Keratinocyte (primary cell): ENCODE measurements at regions not wholly inside any gene's neighbourhood (a gene's known extent, or its start where the extent isn't known, plus 50 kb on each side); places are given as distances from the start of the nearest gene placed in this dataset.

ENCODE experiments used
- DNase-seq: peaks from one replicate; pipeline ENCODE4 v3.0.0-alpha.2; 2011; ENCODE audit warnings: low read depth, missing footprints, low spot score
- FAIRE-seq: peaks from 2 replicates; lab custom pipeline; 2011; peaks lifted over from hg19 to GRCh38; lab: Jason Lieb, UNC
- H2AFZ ChIP-seq: 2 replicates; pipeline ENCODE4 v1.6.0; 2012; ENCODE audit warnings: low read length, control low read depth, inconsistent platforms; ENCODE audit not compliant: control insufficient read depth
- H3K27ac ChIP-seq: 2 replicates; pipeline ENCODE4 v1.5.1; 2011; ENCODE audit warnings: low read length; ENCODE audit not compliant: control insufficient read depth, insufficient read depth
- H3K27me3 ChIP-seq: 3 replicates; pipeline ENCODE4 v1.6.0; 2011; ENCODE audit warnings: low read length; ENCODE audit not compliant: control insufficient read depth, insufficient read depth; ENCODE audit errors: extremely low read depth
- H3K36me3 ChIP-seq, 2 experiments: 2 replicates in 1 of 2; 3 replicates in 1 of 2; pipeline ENCODE4 v1.5.1; 2011; ENCODE audit warnings: low read length in 2 of 2, mild to moderate bottlenecking in 1 of 2; ENCODE audit not compliant: control insufficient read depth in 2 of 2, insufficient read depth in 2 of 2; ENCODE audit errors: extremely low read depth in 1 of 2
- H3K4me1 ChIP-seq: 3 replicates; pipeline ENCODE4 v1.5.1; 2011; ENCODE audit warnings: low read length; ENCODE audit not compliant: control insufficient read depth, insufficient read depth; ENCODE audit errors: extremely low read depth
- H3K4me2 ChIP-seq: 3 replicates; pipeline ENCODE4 v1.6.0; 2011; ENCODE audit warnings: low read depth, low read length; ENCODE audit not compliant: control insufficient read depth, insufficient read depth; ENCODE audit errors: extremely low read depth
- H3K4me3 ChIP-seq, 3 experiments: fragments of 200-600 bp in 1 of 3; sonication (generic) in 1 of 3; 2 replicates in 2 of 3; 3 replicates in 1 of 3; pipeline ENCODE4 v1.5.1; 2011 to 2016; ENCODE audit warnings: low read length in 3 of 3, mild to moderate bottlenecking in 3 of 3, control low read depth in 2 of 3, inconsistent platforms in 1 of 3, low read depth in 1 of 3, mixed read lengths in 1 of 3, mixed run types in 1 of 3, moderate library complexity in 1 of 3; ENCODE audit not compliant: control insufficient read depth in 2 of 3, insufficient read depth in 2 of 3; ENCODE audit errors: extremely low read depth in 1 of 3
- H3K79me2 ChIP-seq: 2 replicates; pipeline ENCODE4 v1.6.0; 2012; ENCODE audit warnings: low read length; ENCODE audit not compliant: control insufficient read depth, insufficient read depth
- H3K9ac ChIP-seq: 3 replicates; pipeline ENCODE4 v1.6.0; 2011; ENCODE audit warnings: low read length; ENCODE audit not compliant: control insufficient read depth, insufficient read depth; ENCODE audit errors: extremely low read depth
- H3K9me1 ChIP-seq: 3 replicates; pipeline ENCODE4 v1.6.0; 2011; ENCODE audit warnings: low read length; ENCODE audit not compliant: control insufficient read depth, insufficient read depth; ENCODE audit errors: extremely low read depth
- H3K9me3 ChIP-seq: 2 replicates; pipeline ENCODE4 v1.5.1; 2012; ENCODE audit warnings: low read depth, low read length; ENCODE audit not compliant: control insufficient read depth
- H4K20me1 ChIP-seq: 3 replicates; pipeline ENCODE4 v1.6.0; 2011; ENCODE audit warnings: low read length; ENCODE audit not compliant: control insufficient read depth, insufficient read depth; ENCODE audit errors: extremely low read depth
- EZH2 ChIP-seq: IDR thresholded peaks from one replicate; pipeline ENCODE4 v1.6.1; 2012; ENCODE audit warnings: inconsistent platforms, mild to moderate bottlenecking, low read length, moderate library complexity
- dilution Hi-C: fragments of 300-500 bp; cut with MboI; formaldehyde crosslinking; loops from one replicate; pipeline ENCODE4 v1.7.0; 2020; ENCODE audit warnings: low sequenced_read_pairs; ENCODE audit not compliant: extremely low pct_ligation_motif_present
- TF ChIP-seq, protein P1 (sequence below), 3 experiments: IDR thresholded peaks in 1 of 3; conservative IDR thresholded peaks in 1 of 3; optimal IDR thresholded peaks in 1 of 3; 2 replicates in 2 of 3; 3 replicates in 1 of 3; pipeline versions ENCODE3 to v1.5.1; 2011; ENCODE audit warnings: low read length in 3 of 3, mild to moderate bottlenecking in 3 of 3, moderate library complexity in 2 of 3, control low read depth in 1 of 3, inconsistent platforms in 1 of 3; ENCODE audit not compliant: insufficient read depth in 2 of 3; ENCODE audit errors: extremely low read depth in 1 of 3

DNA sequence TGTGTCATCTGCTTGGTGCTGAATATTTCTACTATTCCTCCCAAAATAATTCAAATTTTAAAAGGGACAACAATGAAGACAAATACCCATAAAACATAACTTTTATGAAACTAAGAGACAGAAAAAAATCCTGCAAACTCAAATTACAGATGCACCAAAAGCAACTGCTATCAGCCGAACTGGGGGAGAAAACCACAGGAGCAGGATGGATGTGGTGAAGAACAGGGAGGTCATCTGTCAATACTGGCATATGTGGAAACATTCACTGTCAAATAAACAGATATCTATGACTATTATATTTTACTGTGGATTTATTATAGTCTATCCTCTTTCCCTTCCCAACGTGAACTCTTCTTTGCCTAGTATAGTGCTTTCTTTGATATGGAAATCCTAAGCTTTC is 53.3 kb upstream of the CPOX start:
- no peaks in the 10 kb centered on the region for H3K79me2 ChIP-seq
- H3K27ac ChIP-seq = no peak overlapping the region
- peaks cover 7% of the 10 kb centered on the region for H3K4me1 ChIP-seq
- H3K9me1 ChIP-seq = no peaks in the 10 kb centered on the region
- TF ChIP-seq, protein P1, sequence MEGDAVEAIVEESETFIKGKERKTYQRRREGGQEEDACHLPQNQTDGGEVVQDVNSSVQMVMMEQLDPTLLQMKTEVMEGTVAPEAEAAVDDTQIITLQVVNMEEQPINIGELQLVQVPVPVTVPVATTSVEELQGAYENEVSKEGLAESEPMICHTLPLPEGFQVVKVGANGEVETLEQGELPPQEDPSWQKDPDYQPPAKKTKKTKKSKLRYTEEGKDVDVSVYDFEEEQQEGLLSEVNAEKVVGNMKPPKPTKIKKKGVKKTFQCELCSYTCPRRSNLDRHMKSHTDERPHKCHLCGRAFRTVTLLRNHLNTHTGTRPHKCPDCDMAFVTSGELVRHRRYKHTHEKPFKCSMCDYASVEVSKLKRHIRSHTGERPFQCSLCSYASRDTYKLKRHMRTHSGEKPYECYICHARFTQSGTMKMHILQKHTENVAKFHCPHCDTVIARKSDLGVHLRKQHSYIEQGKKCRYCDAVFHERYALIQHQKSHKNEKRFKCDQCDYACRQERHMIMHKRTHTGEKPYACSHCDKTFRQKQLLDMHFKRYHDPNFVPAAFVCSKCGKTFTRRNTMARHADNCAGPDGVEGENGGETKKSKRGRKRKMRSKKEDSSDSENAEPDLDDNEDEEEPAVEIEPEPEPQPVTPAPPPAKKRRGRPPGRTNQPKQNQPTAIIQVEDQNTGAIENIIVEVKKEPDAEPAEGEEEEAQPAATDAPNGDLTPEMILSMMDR (optimal IDR thresholded peaks at IDR 0.05 in 1 of 3, IDR thresholded peaks at IDR 0.05 in 1 of 3, conservative IDR thresholded peaks at IDR 0.05 in 1 of 3; ENCODE audit: extremely low read depth in 1 of 3, insufficient read depth in 2 of 3, low read length in 3 of 3) = no peak
- TF ChIP-seq EZH2 = no peak
- H4K20me1 ChIP-seq = no peaks in the 10 kb centered on the region
- H2AFZ ChIP-seq = no peak overlapping the region
- no peaks in the 10 kb centered on the region for H3K9me3 ChIP-seq
- dilution Hi-C loops = no loop called here
- DNase-seq (no peak), FAIRE-seq (no peak)
- no peak overlapping the region for H3K4me2 ChIP-seq
- no peaks in the 10 kb centered on the region for H3K36me3 ChIP-seq
- no peaks in the 10 kb centered on the region for H3K27me3 ChIP-seq
- no peak overlapping the region for H3K4me3 ChIP-seq
- H3K9ac ChIP-seq = no peak overlapping the region

DNA sequence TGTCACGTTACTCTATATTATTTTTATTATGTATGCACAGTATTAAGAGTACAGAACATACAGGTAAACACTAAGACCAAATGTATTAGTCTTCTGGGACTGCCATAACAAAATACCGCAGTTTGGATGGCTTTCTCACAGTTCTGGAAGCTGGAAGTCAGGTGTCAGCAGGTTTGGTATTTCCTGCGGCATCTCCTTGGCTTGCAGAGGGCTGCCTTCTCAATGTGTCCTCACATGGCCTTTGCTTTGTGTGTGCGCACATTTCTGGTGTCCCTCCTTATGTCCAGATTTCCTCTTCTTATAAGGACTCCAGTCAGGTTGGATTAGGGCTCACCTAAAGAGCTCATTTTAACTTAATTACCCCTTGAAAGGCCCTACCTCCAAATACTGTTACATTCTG is 53.8 kb upstream of the CPOX start:
- FAIRE-seq (no peak), DNase-seq (no peak)
- no peak overlapping the region for H3K4me2 ChIP-seq
- dilution Hi-C loops = no loop called here
- H3K4me3 ChIP-seq = no peak overlapping the region
- peaks cover 7% of the 10 kb centered on the region for H3K4me1 ChIP-seq
- no peaks in the 10 kb centered on the region for H3K79me2 ChIP-seq
- H3K9ac ChIP-seq = no peak overlapping the region
- no peaks in the 10 kb centered on the region for H3K9me1 ChIP-seq
- no peaks in the 10 kb centered on the region for H3K9me3 ChIP-seq
- H3K27me3 ChIP-seq = no peaks in the 10 kb centered on the region
- no peaks in the 10 kb centered on the region for H4K20me1 ChIP-seq
- no peaks in the 10 kb centered on the region for H3K36me3 ChIP-seq
- TF ChIP-seq, protein P1 (optimal IDR thresholded peaks at IDR 0.05 in 1 of 3, IDR thresholded peaks at IDR 0.05 in 1 of 3, conservative IDR thresholded peaks at IDR 0.05 in 1 of 3; ENCODE audit: extremely low read depth in 1 of 3, insufficient read depth in 2 of 3, low read length in 3 of 3) = no peak
- TF ChIP-seq EZH2 = no peak
- H3K27ac ChIP-seq = no peak overlapping the region
- no peak overlapping the region for H2AFZ ChIP-seq
